MM.1S (cell line): ENCODE measurements at regions not wholly inside any gene's neighbourhood (a gene's known extent, or its start where the extent isn't known, plus 50 kb on each side); places are given as distances from the start of the nearest gene placed in this dataset.

ENCODE experiments used
- DNase-seq: peaks from one replicate; pipeline ENCODE4 v3.0.0-alpha.2; 2015
- H2AFZ ChIP-seq: fragments of 300-600 bp; sonication (generic); 2 replicates; pipeline ENCODE4 v1.6.0; 2016; ENCODE audit warnings: antibody characterized with exemption, low read length
- H3F3A ChIP-seq: fragments of 300-600 bp; sonication (generic); 2 replicates; pipeline ENCODE4 v1.6.1; 2016; ENCODE audit warnings: mild to moderate bottlenecking, antibody characterized with exemption, low read length, moderate library complexity, mixed read lengths; ENCODE audit not compliant: insufficient read depth
- H3K27ac ChIP-seq: fragments of 300-600 bp; sonication (generic); 2 replicates; pipeline ENCODE4 v1.5.1; 2016; ENCODE audit warnings: mild to moderate bottlenecking, low read length
- H3K27me3 ChIP-seq: fragments of 300-600 bp; sonication (generic); replicated peaks from 2 replicates; pipeline ENCODE4 v1.6.0; 2016; ENCODE audit warnings: low read length; ENCODE audit not compliant: insufficient read depth
- H3K36me3 ChIP-seq: fragments of 300-600 bp; sonication (generic); replicated peaks from 2 replicates; pipeline ENCODE4 v1.6.1; 2016; ENCODE audit warnings: mild to moderate bottlenecking, low read length, mixed read lengths; ENCODE audit not compliant: insufficient read depth
- H3K4me1 ChIP-seq: fragments of 300-600 bp; sonication (generic); 2 replicates; pipeline ENCODE4 v1.6.1; 2016; ENCODE audit warnings: low read length, mixed read lengths
- H3K4me2 ChIP-seq: fragments of 300-600 bp; sonication (generic); 2 replicates; pipeline ENCODE4 v1.6.0; 2016; ENCODE audit warnings: low read depth, low read length
- H3K4me3 ChIP-seq: fragments of 300-600 bp; sonication (generic); 2 replicates; pipeline ENCODE4 v1.5.1; 2016; ENCODE audit warnings: low read length, mixed read lengths
- H3K79me2 ChIP-seq: fragments of 300-600 bp; sonication (generic); 2 replicates; pipeline ENCODE4 v1.6.1; 2016; ENCODE audit warnings: mixed run types, low read length, mixed read lengths
- H3K9ac ChIP-seq: fragments of 300-600 bp; sonication (generic); 2 replicates; pipeline ENCODE4 v1.6.1; 2016; ENCODE audit warnings: low read length, mixed read lengths
- H3K9me2 ChIP-seq: fragments of 300-600 bp; sonication (generic); replicated peaks from 2 replicates; pipeline ENCODE4 v1.6.1; 2016; ENCODE audit warnings: mild to moderate bottlenecking, low read length, mixed read lengths; ENCODE audit not compliant: insufficient read depth
- H3K9me3 ChIP-seq: fragments of 300-600 bp; sonication (generic); replicated peaks from 2 replicates; pipeline ENCODE4 v1.6.1; 2016; ENCODE audit warnings: mild to moderate bottlenecking, low read length, mixed read lengths; ENCODE audit not compliant: insufficient read depth
- H4K20me1 ChIP-seq: fragments of 300-600 bp; sonication (generic); 2 replicates; pipeline ENCODE4 v1.6.1; 2016; ENCODE audit warnings: mild to moderate bottlenecking, low read length, moderate library complexity, mixed read lengths; ENCODE audit not compliant: insufficient read depth
- CTCF ChIP-seq: fragments of 300-600 bp; sonication (generic); IDR thresholded peaks from 2 replicates; pipeline ENCODE4 v1.5.1; 2016; ENCODE audit warnings: antibody characterized with exemption, low read length, mixed read lengths
- EZH2 ChIP-seq: fragments of 300-600 bp; sonication (generic); optimal IDR thresholded peaks from 2 replicates; pipeline ENCODE3; 2017; ENCODE audit warnings: low read depth, mild to moderate bottlenecking, antibody characterized with exemption, low read length, mixed read lengths
- EZH2phosphoT487 ChIP-seq: fragments of 300-600 bp; sonication (generic); IDR thresholded peaks from 2 replicates; pipeline ENCODE4 v1.6.1; 2018; ENCODE audit warnings: antibody characterized with exemption, low read length

GRCh38 chr7:94264756-94265155, 129.9 kb upstream of the COL1A2 start:
- H4K20me1 ChIP-seq: no peaks in the 10 kb centered on the region
- H2AFZ ChIP-seq: no peak overlapping the region
- no peak for TF ChIP-seq EZH2phosphoT487
- TF ChIP-seq EZH2: no peak
- no peak for TF ChIP-seq CTCF
- H3K4me3 ChIP-seq: no peak overlapping the region
- no peaks in the 10 kb centered on the region for H3K4me1 ChIP-seq
- no peaks in the 10 kb centered on the region for H3K36me3 ChIP-seq
- H3K9me2 ChIP-seq: no peaks in the 10 kb centered on the region
- no peaks in the 10 kb centered on the region for H3K79me2 ChIP-seq
- H3K27me3 ChIP-seq: no peaks in the 10 kb centered on the region
- no peak for DNase-seq
- no peak overlapping the region for H3K9ac ChIP-seq
- H3K9me3 ChIP-seq: no peaks in the 10 kb centered on the region
- no peak overlapping the region for H3K27ac ChIP-seq
- H3K4me2 ChIP-seq: no peak overlapping the region
- no peaks in the 10 kb centered on the region for H3F3A ChIP-seq

- no peak overlapping the region for H2AFZ ChIP-seq
- H3K27me3 ChIP-seq: no peaks in the 10 kb centered on the region
- no peaks in the 10 kb centered on the region for H3K4me1 ChIP-seq
- no peaks in the 10 kb centered on the region for H4K20me1 ChIP-seq
- H3K9me2 ChIP-seq: no peaks in the 10 kb centered on the region
- TF ChIP-seq EZH2: no peak
- no peak for TF ChIP-seq CTCF
- TF ChIP-seq EZH2phosphoT487: no peak
- no peak overlapping the region for H3K4me3 ChIP-seq
- no peak overlapping the region for H3K27ac ChIP-seq
- no peaks in the 10 kb centered on the region for H3F3A ChIP-seq
- H3K79me2 ChIP-seq: no peaks in the 10 kb centered on the region
- H3K4me2 ChIP-seq: no peak overlapping the region
- no peaks in the 10 kb centered on the region for H3K9me3 ChIP-seq
- H3K9ac ChIP-seq: no peak overlapping the region
- no peak for DNase-seq
- H3K36me3 ChIP-seq: no peaks in the 10 kb centered on the region
Observed at GRCh38 chr7:94265456-94265855, 129.2 kb upstream of the COL1A2 start.

- no peaks in the 10 kb centered on the region for H3F3A ChIP-seq
- no peak overlapping the region for H3K9ac ChIP-seq
- no peaks in the 10 kb centered on the region for H3K9me2 ChIP-seq
- no peak overlapping the region for H3K4me2 ChIP-seq
- DNase-seq: no peak
- no peaks in the 10 kb centered on the region for H3K4me1 ChIP-seq
- H2AFZ ChIP-seq: no peak overlapping the region
- no peaks in the 10 kb centered on the region for H4K20me1 ChIP-seq
- H3K27me3 ChIP-seq: no peaks in the 10 kb centered on the region
- no peaks in the 10 kb centered on the region for H3K79me2 ChIP-seq
- H3K27ac ChIP-seq: no peak overlapping the region
- H3K36me3 ChIP-seq: no peaks in the 10 kb centered on the region
- H3K9me3 ChIP-seq: no peaks in the 10 kb centered on the region
- H3K4me3 ChIP-seq: no peak overlapping the region
- no peak for TF ChIP-seq EZH2phosphoT487
- TF ChIP-seq CTCF: no peak
- TF ChIP-seq EZH2: no peak
Observed at GRCh38 chr7:94266238-94266644, 128.5 kb upstream of the COL1A2 start.

- Histone ChIP-seq H4K20me1 (no peaks in the 10 kb centered on the region), H3K9ac (no peak overlapping the region), H3K4me3 (no peak overlapping the region), H3K4me1 (no peaks in the 10 kb centered on the region), H2AFZ (no peak overlapping the region), H3K9me2 (no peaks in the 10 kb centered on the region), H3F3A (no peaks in the 10 kb centered on the region), H3K9me3 (no peaks in the 10 kb centered on the region), H3K4me2 (no peak overlapping the region), H3K27me3 (no peaks in the 10 kb centered on the region), H3K27ac (no peak overlapping the region), H3K36me3 (no peaks in the 10 kb centered on the region), H3K79me2 (no peaks in the 10 kb centered on the region)
- DNase-seq: no peak
- TF ChIP-seq CTCF (no peak), EZH2 (no peak), EZH2phosphoT487 (no peak)
Observed at GRCh38 chr7:94270772-94271171, 123.9 kb upstream of the COL1A2 start.
